GM12878 (cell line): ENCODE measurements at regions not wholly inside any gene's neighbourhood (a gene's known extent, or its start where the extent isn't known, plus 50 kb on each side); places are given as distances from the start of the nearest gene placed in this dataset.

Experiments used
- ATAC-seq: fragments of 200-7000 bp; cut with Tn5 transposase; 3 replicates; pipeline ENCODE4 v1.9.1; 2020; ENCODE audit warnings: mild to moderate bottlenecking, moderate library complexity
- BruUV-seq: library from RNA; stranded (reverse); fragments of 400-500 nt; replicated peaks from 2 replicates; lab custom pipeline; 2021; lab: Mats Ljungman, UMichigan
- CTCF ChIA-PET: fragments of 300-600 bp; sonication (Branson Sonifier 250); formaldehyde crosslinking; extraction: SDS; loops from one replicate; lab custom pipeline; 2021; ENCODE audit warnings: inconsistent platforms; lab: Yijun Ruan, JAX
- POLR2A ChIA-PET: fragments of 350-600 bp; formaldehyde crosslinking; extraction: SDS; loops from one replicate; lab custom pipeline; 2021; ENCODE audit warnings: inconsistent platforms; lab: Charles Lee
- RAD21 ChIA-PET: fragments of 300-600 bp; sonication (Branson Sonifier 250); formaldehyde crosslinking; loops from one replicate; lab custom pipeline; 2023; ENCODE audit warnings: antibody characterized with exemption; ENCODE audit not compliant: unreplicated experiment; lab: Charles Lee
- SMC1A ChIA-PET: fragments of 300-600 bp; sonication (Branson Sonifier 250); formaldehyde crosslinking; loops from one replicate; lab custom pipeline; 2023; ENCODE audit not compliant: unreplicated experiment, uncharacterized antibody; lab: Charles Lee
- DNase-seq: peaks from one replicate; pipeline ENCODE4 v3.0.0-alpha.2; 2011; ENCODE audit warnings: low read depth, low spot score
- FAIRE-seq: peaks from 3 replicates; lab custom pipeline; 2011; peaks lifted over from hg19 to GRCh38; lab: Jason Lieb, UNC
- H2AFZ ChIP-seq: 2 replicates; pipeline ENCODE4 v1.6.0; 2011; ENCODE audit warnings: low read depth, low read length, control low read depth; ENCODE audit not compliant: control insufficient read depth
- H3K27ac ChIP-seq: 2 replicates; pipeline ENCODE4 v1.5.1; 2011; ENCODE audit warnings: control low read depth; ENCODE audit not compliant: control insufficient read depth, insufficient read depth
- H3K27me3 ChIP-seq, 2 experiments: replicated peaks in 1 of 2; 2 replicates each; pipeline versions ENCODE4 v1.6.0 to v1.6.1; 2011; ENCODE audit warnings: low read length in 1 of 2; ENCODE audit not compliant: control insufficient read depth in 2 of 2, insufficient read depth in 2 of 2
- H3K36me3 ChIP-seq, 2 experiments: 2 replicates each; pipeline ENCODE4 v1.5.1; 2011; ENCODE audit warnings: low read length in 1 of 2; ENCODE audit not compliant: control insufficient read depth in 2 of 2, insufficient read depth in 2 of 2
- H3K4me1 ChIP-seq: 2 replicates; pipeline ENCODE4 v1.6.1; 2011; ENCODE audit warnings: mild to moderate bottlenecking, low read length, moderate library complexity, mixed read lengths; ENCODE audit not compliant: control insufficient read depth, insufficient read depth
- H3K4me2 ChIP-seq: 2 replicates; pipeline ENCODE4 v1.6.0; 2011; ENCODE audit warnings: control low read depth; ENCODE audit not compliant: control insufficient read depth, insufficient read depth
- H3K4me3 ChIP-seq: fragments of 200-600 bp; sonication (generic); 2 replicates; pipeline ENCODE4 v1.5.1; 2016
- H3K79me2 ChIP-seq: 2 replicates; pipeline ENCODE4 v1.6.0; 2011; ENCODE audit warnings: low read length; ENCODE audit not compliant: control insufficient read depth, insufficient read depth
- H3K9ac ChIP-seq: 2 replicates; pipeline ENCODE4 v1.8.0; 2011; ENCODE audit warnings: low read length, control low read depth, mixed read lengths; ENCODE audit not compliant: control insufficient read depth, insufficient read depth
- H3K9me3 ChIP-seq: replicated peaks from 3 replicates; pipeline ENCODE4 v1.5.1; 2011; ENCODE audit warnings: mild to moderate bottlenecking, low read length; ENCODE audit not compliant: control insufficient read depth, insufficient read depth
- H4K20me1 ChIP-seq: 2 replicates; pipeline ENCODE4 v1.6.0; 2011; ENCODE audit not compliant: control insufficient read depth, insufficient read depth
- RBBP5 ChIP-seq: fragments of 200-600 bp; sonication (generic); conservative IDR thresholded peaks from 2 replicates; pipeline ENCODE4 v1.6.1; 2016
- WGBS: methylation state at CpG from one replicate; pipeline ENCODE4 v1.1.6; 2016; ENCODE audit warnings: low lambda C conversion rate; ENCODE audit not compliant: insufficient replicate concordance, insufficient coverage; ENCODE audit errors: missing lambda C conversion rate; 5-methylcytosine and 5-hydroxymethylcytosine counted together
- in situ Hi-C: fragments of 300-500 bp; cut with MboI; formaldehyde crosslinking; loops from 9 replicates; pipeline ENCODE4 v1.14.3; 2018; ENCODE audit warnings: mixed read lengths
- intact Hi-C: fragments of 100-400 bp; cut with micrococcal nuclease; formaldehyde crosslinking; loops from one replicate; pipeline ENCODE4 v1.14.2; 2022; ENCODE audit not compliant: unreplicated experiment
- TF ChIP-seq, protein P1 (sequence below): fragments of 450-650 bp; IDR thresholded peaks from 2 replicates; pipeline ENCODE4 v1.6.1; 2016; ENCODE audit warnings: mild to moderate bottlenecking, moderate library complexity, borderline replicate concordance

- H3K9me3 ChIP-seq, result no peaks in the 10 kb centered on the region; the same call in 2 of the 3 replicates
- ATAC-seq (no peak), DNase-seq (no peak), FAIRE-seq (no peak)
- POLR2A ChIA-PET, result no interaction called here
- H4K20me1 ChIP-seq, result no peaks in the 10 kb centered on the region
- CTCF ChIA-PET, result interaction anchor here (0.7 to 6.0 kb wide), 4 partner anchors 13 to 880 kb away, joined by 3 to 61 read pairs (median 9); no protein-coding TSS in a partner anchor
- no peaks in the 10 kb centered on the region for H3K36me3 ChIP-seq
- no peaks in the 10 kb centered on the region for H3K79me2 ChIP-seq
- H3K4me2 ChIP-seq, result no peak overlapping the region
- no peak overlapping the region for H2AFZ ChIP-seq
- WGBS, result no CpG with 5 or more reads among the region's 1 CpG
- H3K27ac ChIP-seq, result no peak overlapping the region
- TF ChIP-seq, protein P1, sequence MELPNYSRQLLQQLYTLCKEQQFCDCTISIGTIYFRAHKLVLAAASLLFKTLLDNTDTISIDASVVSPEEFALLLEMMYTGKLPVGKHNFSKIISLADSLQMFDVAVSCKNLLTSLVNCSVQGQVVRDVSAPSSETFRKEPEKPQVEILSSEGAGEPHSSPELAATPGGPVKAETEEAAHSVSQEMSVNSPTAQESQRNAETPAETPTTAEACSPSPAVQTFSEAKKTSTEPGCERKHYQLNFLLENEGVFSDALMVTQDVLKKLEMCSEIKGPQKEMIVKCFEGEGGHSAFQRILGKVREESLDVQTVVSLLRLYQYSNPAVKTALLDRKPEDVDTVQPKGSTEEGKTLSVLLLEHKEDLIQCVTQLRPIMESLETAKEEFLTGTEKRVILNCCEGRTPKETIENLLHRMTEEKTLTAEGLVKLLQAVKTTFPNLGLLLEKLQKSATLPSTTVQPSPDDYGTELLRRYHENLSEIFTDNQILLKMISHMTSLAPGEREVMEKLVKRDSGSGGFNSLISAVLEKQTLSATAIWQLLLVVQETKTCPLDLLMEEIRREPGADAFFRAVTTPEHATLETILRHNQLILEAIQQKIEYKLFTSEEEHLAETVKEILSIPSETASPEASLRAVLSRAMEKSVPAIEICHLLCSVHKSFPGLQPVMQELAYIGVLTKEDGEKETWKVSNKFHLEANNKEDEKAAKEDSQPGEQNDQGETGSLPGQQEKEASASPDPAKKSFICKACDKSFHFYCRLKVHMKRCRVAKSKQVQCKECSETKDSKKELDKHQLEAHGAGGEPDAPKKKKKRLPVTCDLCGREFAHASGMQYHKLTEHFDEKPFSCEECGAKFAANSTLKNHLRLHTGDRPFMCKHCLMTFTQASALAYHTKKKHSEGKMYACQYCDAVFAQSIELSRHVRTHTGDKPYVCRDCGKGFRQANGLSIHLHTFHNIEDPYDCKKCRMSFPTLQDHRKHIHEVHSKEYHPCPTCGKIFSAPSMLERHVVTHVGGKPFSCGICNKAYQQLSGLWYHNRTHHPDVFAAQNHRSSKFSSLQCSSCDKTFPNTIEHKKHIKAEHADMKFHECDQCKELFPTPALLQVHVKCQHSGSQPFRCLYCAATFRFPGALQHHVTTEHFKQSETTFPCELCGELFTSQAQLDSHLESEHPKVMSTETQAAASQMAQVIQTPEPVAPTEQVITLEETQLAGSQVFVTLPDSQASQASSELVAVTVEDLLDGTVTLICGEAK, result no peak
- TF ChIP-seq RBBP5, result no peak
- no TSS peak for BruUV-seq
- RAD21 ChIA-PET, result interaction anchor here (3.1 kb wide), 1 partner anchor 878 kb away, joined by 22 read pairs; no protein-coding TSS in a partner anchor
- no peak overlapping the region for H3K4me3 ChIP-seq
- intact Hi-C loops, result no loop called here
- in situ Hi-C loops, result loop anchor here (5.0 to 25.0 kb wide), 2 partner anchors 882 to 1932 kb away; no protein-coding TSS in a partner anchor
- no peaks in the 10 kb centered on the region for H3K27me3 ChIP-seq
- H3K4me1 ChIP-seq, result no peaks in the 10 kb centered on the region
- H3K9ac ChIP-seq, result no peak overlapping the region
- SMC1A ChIA-PET, result interaction anchor here (1.6 kb wide), 1 partner anchor 27 kb away, joined by 7 read pairs; no protein-coding TSS in a partner anchor
Measured at GRCh38 chr7:70855373-70855772, 276.6 kb upstream of the GALNT17 start.
